A549 (cell line): ENCODE measurements at regions not wholly inside any gene's neighbourhood (a gene's known extent, or its start where the extent isn't known, plus 50 kb on each side); places are given as distances from the start of the nearest gene placed in this dataset.

Source experiments
- ATAC-seq, 2 experiments: fragments of 200-7000 bp in 1 of 2; fragments of >200 bp in 1 of 2; cut with Nextera tagmentation in 1 of 2; cut with Tn5 transposase in 1 of 2; 3 replicates each; pipeline versions ENCODE4 v1.8.0 to v1.9.1; 2018 to 2020; ENCODE audit warnings: mild to moderate bottlenecking in 1 of 2, moderate library complexity in 1 of 2
- CTCF ChIA-PET: fragments of 300-600 bp; sonication (Branson Sonifier 250); formaldehyde crosslinking; extraction: SDS; loops from one replicate; lab custom pipeline; 2021; ENCODE audit warnings: antibody characterized with exemption, inconsistent platforms; lab: Yijun Ruan, JAX
- POLR2A ChIA-PET: fragments of 350-600 bp; formaldehyde crosslinking; extraction: SDS; loops from one replicate; lab custom pipeline; 2021; ENCODE audit warnings: antibody characterized with exemption, inconsistent platforms; lab: Yijun Ruan, JAX
- DNase-seq, 2 experiments: peaks; one replicate each; pipeline versions ENCODE4 v3.0.0 to v3.0.0-alpha.2; 2011 to 2016; ENCODE audit warnings: low read depth in 1 of 2, low spot score in 1 of 2
- FAIRE-seq: peaks from 2 replicates; lab custom pipeline; 2011; peaks lifted over from hg19 to GRCh38; lab: Jason Lieb, UNC
- H3K27ac ChIP-seq, 2 experiments: fragments of >200 bp; sonication (Bioruptor Twin); formaldehyde crosslinking; 3 replicates each; pipeline ENCODE4 v1.5.1; 2016 to 2017
- H3K4me1 ChIP-seq: fragments of >200 bp; sonication (Bioruptor Twin); formaldehyde crosslinking; 3 replicates; pipeline ENCODE4 v1.6.1; 2016
- H3K4me2 ChIP-seq: fragments of >200 bp; sonication (Bioruptor Twin); formaldehyde crosslinking; 3 replicates; pipeline ENCODE4 v1.6.1; 2016
- H3K4me3 ChIP-seq: fragments of >200 bp; sonication (Bioruptor Twin); formaldehyde crosslinking; 3 replicates; pipeline ENCODE4 v1.5.1; 2016
- H3K9me3 ChIP-seq: fragments of >200 bp; sonication (Bioruptor Twin); formaldehyde crosslinking; 3 replicates; pipeline ENCODE4 v1.6.1; 2016
- ATOH8 ChIP-seq: fragments of 250-450 bp; sonication (Bioruptor Pico); IDR thresholded peaks from 2 replicates; pipeline ENCODE4 v1.5.0; 2020; ENCODE audit warnings: low read depth, mild to moderate bottlenecking, moderate library complexity
- CBX8 ChIP-seq: fragments of 200-600 bp; sonication (generic); IDR thresholded peaks from 2 replicates; pipeline ENCODE4 v1.6.1; 2016
- CHD4 ChIP-seq: fragments of 200-600 bp; sonication (generic); IDR thresholded peaks from 2 replicates; pipeline ENCODE4 v1.6.1; 2016; ENCODE audit warnings: antibody characterized with exemption, mild to moderate bottlenecking, borderline replicate concordance
- CTCF ChIP-seq: fragments of >200 bp; sonication (Bioruptor Twin); formaldehyde crosslinking; IDR thresholded peaks from 3 replicates; pipeline ENCODE4 v1.5.1; 2016
- EHF ChIP-seq: fragments of 250-450 bp; sonication (Bioruptor Pico); IDR thresholded peaks from 2 replicates; pipeline ENCODE4 v1.5.0; 2020; ENCODE audit warnings: mild to moderate bottlenecking
- EHMT2 ChIP-seq: fragments of 200-600 bp; sonication (generic); IDR thresholded peaks from 2 replicates; pipeline ENCODE4 v1.6.1; 2016; ENCODE audit warnings: antibody characterized with exemption, low read depth, mild to moderate bottlenecking, moderate library complexity
- FOSL2 ChIP-seq, 2 experiments: fragments of 450-650 bp in 1 of 2; fragments of >200 bp in 1 of 2; sonication (Bioruptor Twin) in 1 of 2; formaldehyde crosslinking; IDR thresholded peaks; 2 replicates each; pipeline versions ENCODE4 v1.5.0 to v1.6.1; 2016 to 2020; ENCODE audit warnings: mild to moderate bottlenecking in 1 of 2, moderate library complexity in 1 of 2
- HES2 ChIP-seq: fragments of >200 bp; sonication (Bioruptor Twin); formaldehyde crosslinking; IDR thresholded peaks from 2 replicates; pipeline ENCODE4 v1.6.1; 2016
- HEYL ChIP-seq: fragments of 250-450 bp; sonication (Bioruptor Pico); IDR thresholded peaks from 2 replicates; pipeline ENCODE4 v1.8.0; 2021; ENCODE audit warnings: mild to moderate bottlenecking, moderate library complexity
- HMGXB4 ChIP-seq: fragments of 250-450 bp; sonication (Bioruptor Pico); IDR thresholded peaks from 2 replicates; pipeline ENCODE4 v1.5.0; 2021; ENCODE audit warnings: mild to moderate bottlenecking, moderate library complexity, borderline replicate concordance
- HOXA7 ChIP-seq: fragments of 250-450 bp; sonication (Bioruptor Pico); IDR thresholded peaks from 2 replicates; pipeline ENCODE4 v1.5.0; 2020; ENCODE audit warnings: mild to moderate bottlenecking, moderate library complexity
- JUN ChIP-seq, 2 experiments: fragments of >200 bp; sonication (Bioruptor Twin); formaldehyde crosslinking; IDR thresholded peaks; 2 replicates in 1 of 2; 3 replicates in 1 of 2; pipeline ENCODE4 v1.6.1; 2016 to 2017
- MAFK ChIP-seq: fragments of 450-650 bp; IDR thresholded peaks from 2 replicates; pipeline ENCODE4 v1.6.1; 2014; ENCODE audit not compliant: partially characterized antibody
- MYC ChIP-seq: IDR thresholded peaks from 2 replicates; pipeline ENCODE4 v1.6.1; 2012; ENCODE audit warnings: mild to moderate bottlenecking, inconsistent platforms, low read length, improper control_type of control experiment, borderline replicate concordance
- NFE2L2 ChIP-seq: fragments of 150-350 bp; conservative IDR thresholded peaks from 2 replicates; pipeline ENCODE4 v1.6.1; 2014; ENCODE audit warnings: low read length
- NR3C1 ChIP-seq: fragments of >200 bp; sonication (Bioruptor Twin); formaldehyde crosslinking; IDR thresholded peaks from 3 replicates; pipeline ENCODE4 v1.6.1; 2017
- PBX3 ChIP-seq: IDR thresholded peaks from 2 replicates; pipeline ENCODE4 v1.6.1; 2012
- POLR2A ChIP-seq: IDR thresholded peaks from 2 replicates; pipeline ENCODE4 v1.6.1; 2012; ENCODE audit warnings: mild to moderate bottlenecking, low read length
- POLR2AphosphoS2 ChIP-seq: conservative IDR thresholded peaks from 2 replicates; pipeline ENCODE4 v1.6.1; 2012; ENCODE audit warnings: low read length, improper control_type of control experiment, inconsistent platforms
- RAD21 ChIP-seq, 2 experiments: fragments of >200 bp in 1 of 2; sonication (Bioruptor Twin) in 1 of 2; formaldehyde crosslinking in 1 of 2; IDR thresholded peaks in 1 of 2; conservative IDR thresholded peaks in 1 of 2; 2 replicates in 1 of 2; 3 replicates in 1 of 2; pipeline ENCODE4 v1.6.1; 2012 to 2018; ENCODE audit warnings: inconsistent platforms in 1 of 2
- RNF2 ChIP-seq: fragments of 200-600 bp; sonication (generic); IDR thresholded peaks from 2 replicates; pipeline ENCODE4 v1.6.1; 2016; ENCODE audit warnings: low read depth, mild to moderate bottlenecking, antibody characterized with exemption, moderate library complexity, borderline replicate concordance
- SMC3 ChIP-seq: fragments of >200 bp; sonication (Bioruptor Twin); formaldehyde crosslinking; IDR thresholded peaks from 3 replicates; pipeline ENCODE4 v1.6.1; 2018; ENCODE audit warnings: inconsistent platforms
- SREBF2 ChIP-seq: fragments of 450-650 bp; IDR thresholded peaks from 2 replicates; pipeline ENCODE4 v1.6.1; 2014; ENCODE audit warnings: mild to moderate bottlenecking, moderate library complexity
- TFCP2L1 ChIP-seq: fragments of 250-450 bp; sonication (Bioruptor Pico); IDR thresholded peaks from 2 replicates; pipeline ENCODE4 v1.5.0; 2021; ENCODE audit warnings: mild to moderate bottlenecking
- ZNF302 ChIP-seq: fragments of 250-450 bp; sonication (Bioruptor Pico); IDR thresholded peaks from 2 replicates; pipeline ENCODE4 v1.9.0; 2021; ENCODE audit warnings: inconsistent platforms, mild to moderate bottlenecking, moderate library complexity
- ZSCAN20 ChIP-seq: fragments of 250-450 bp; sonication (Bioruptor Pico); IDR thresholded peaks from 2 replicates; pipeline ENCODE4 v1.8.0; 2022; ENCODE audit warnings: mild to moderate bottlenecking, moderate library complexity
- WGBS: methylation state at CpG from one replicate; pipeline ENCODE4 v1.1.6; 2017; ENCODE audit errors: missing lambda C conversion rate; 5-methylcytosine and 5-hydroxymethylcytosine counted together

GRCh38 chr7:49479441-49479840, 294.0 kb upstream of the VWC2 start:
- Histone ChIP-seq H3K4me1 (no peaks in the 10 kb centered on the region), H3K27ac (no peak overlapping the region)
- POLR2A ChIA-PET, result no interaction called here
- TF ChIP-seq ZNF302 (CRISPR knock-in tag) (no peak), MAFK (no peak), CBX8 (no peak), NFE2L2 (no peak), RAD21 (conservative IDR thresholded peaks at IDR 0.05 in 1 of 2, IDR thresholded peaks at IDR 0.05 in 1 of 2) (no peak), HOXA7 (CRISPR knock-in tag) (no peak), CHD4 (no peak), FOSL2 (IDR thresholded peaks at IDR 0.05) (no peak), FOSL2 (CRISPR knock-in tag; IDR thresholded peaks at IDR 0.05) (no peak), RNF2 (no peak), HES2 (no peak), NR3C1 (no peak)
- TF ChIP-seq, all 56 proteins: peak for 0
- DNase-seq (no peak), FAIRE-seq (no peak), ATAC-seq (no peak)
- Histone ChIP-seq H3K4me2 (no peak overlapping the region), H3K4me3 (no peak overlapping the region), H3K9me3 (no peaks in the 10 kb centered on the region)
- CTCF ChIA-PET, result no interaction called here
- WGBS, result 0% methylated on average over 1 of the region's 1 CpG

GRCh38 chr7:49479936-49480544, 293.4 kb upstream of the VWC2 start:
- no peak for DNase-seq
- no peak for ATAC-seq
- Histone ChIP-seq H3K4me1 (no peaks in the 10 kb centered on the region), H3K4me3 (no peak overlapping the region), H3K4me2 (no peak overlapping the region), H3K27ac (no peak overlapping the region), H3K9me3 (no peaks in the 10 kb centered on the region)
- POLR2A ChIA-PET, result no interaction called here
- WGBS, result 4% methylated on average over 4 of the region's 4 CpGs
- CTCF ChIA-PET, result no interaction called here
- TF ChIP-seq HEYL (CRISPR knock-in tag) (no peak), MYC (no peak), ATOH8 (CRISPR knock-in tag) (no peak), RNF2 (no peak), SMC3 (no peak), CTCF (no peak), HMGXB4 (CRISPR knock-in tag) (no peak), ZSCAN20 (no peak), SREBF2 (no peak), EHMT2 (no peak), POLR2A (no peak), EHF (CRISPR knock-in tag) (no peak), POLR2AphosphoS2 (no peak), FOSL2 (IDR thresholded peaks at IDR 0.05) (no peak), FOSL2 (CRISPR knock-in tag; IDR thresholded peaks at IDR 0.05) (no peak), TFCP2L1 (CRISPR knock-in tag) (no peak), PBX3 (no peak), JUN (IDR thresholded peaks at IDR 0.05) (no peak), HES2 (no peak)
- FAIRE-seq, result no peak
